Stimulated activated naive CD8-positive, alpha-beta T cell treated with anti-CD3 and anti-CD28 coated beads, Interleukin-15, amount 100 ng/mL, for 72 hours (primary cell): ENCODE measurements at regions not wholly inside any gene's neighbourhood (a gene's known extent, or its start where the extent isn't known, plus 50 kb on each side); places are given as distances from the start of the nearest gene placed in this dataset.
"Not testable (repeated sequence)": the region's sequence is repeated elsewhere in the genome, so short reads cannot be mapped to it uniquely, and the experiment has no call there.

Experiments
- ATAC-seq: fragments of 150-1000 bp; cut with Tn5 transposase; 2 replicates; pipeline ENCODE4 v1.10.0; 2021; ENCODE audit warnings: mild to moderate bottlenecking, moderate library complexity
- DNase-seq, 2 donors: peaks; one replicate each; pipeline ENCODE4 v3.0.0; 2021 to 2022
- H3K27ac Mint-ChIP-seq, 2 donors: one replicate each; pipeline ENCODE4 v1.8.0; 2022; ENCODE audit warnings: mild to moderate bottlenecking in 2 of 2, mixed read lengths in 2 of 2, moderate library complexity in 2 of 2
- H3K27me3 Mint-ChIP-seq: one replicate; pipeline ENCODE4 v1.8.0; 2022; ENCODE audit warnings: mixed read lengths
- H3K4me1 Mint-ChIP-seq: one replicate; pipeline ENCODE4 v1.8.0; 2022; ENCODE audit warnings: mild to moderate bottlenecking, mixed read lengths
- H3K4me3 Mint-ChIP-seq, 2 donors: one replicate each; pipeline ENCODE4 v1.8.0; 2022; ENCODE audit warnings: mild to moderate bottlenecking in 2 of 2, mixed read lengths in 2 of 2, moderate library complexity in 1 of 2
- H3K9me3 Mint-ChIP-seq, 2 donors: one replicate each; pipeline ENCODE4 v1.8.0; 2022; ENCODE audit warnings: mixed read lengths in 2 of 2

- Mint-ChIP-seq H3K4me1 (no peaks in the 10 kb centered on the region), H3K9me3 (peaks cover 0 to 5% of the 10 kb centered on the region in 2 donors)
Observed at GRCh38 chr1:187718527-187718926, 889.8 kb downstream of the PLA2G4A start.

GRCh38 chr1:187721216-187721615 is 892.5 kb downstream of the PLA2G4A start:
- H3K4me1 Mint-ChIP-seq: no peaks in the 10 kb centered on the region
- H3K27ac Mint-ChIP-seq: no peak overlapping the region
- no peak for ATAC-seq
- H3K4me3 Mint-ChIP-seq: no peak overlapping the region
- no peak for DNase-seq
- peaks cover 0 to 5% of the 10 kb centered on the region in 2 donors for H3K9me3 Mint-ChIP-seq
- H3K27me3 Mint-ChIP-seq: no peaks in the 10 kb centered on the region

More at GRCh38 chr1:187718527-187718926, 889.8 kb downstream of the PLA2G4A start:
- H3K4me3 Mint-ChIP-seq: no peak overlapping the region
- ATAC-seq: no peak
- no peak overlapping the region for H3K27ac Mint-ChIP-seq
- no peaks in the 10 kb centered on the region for H3K27me3 Mint-ChIP-seq
- DNase-seq: no peak

- Mint-ChIP-seq H3K4me1 (no peaks in the 10 kb centered on the region), H3K27ac (no peak overlapping the region), H3K9me3 (peaks cover 0 to 5% of the 10 kb centered on the region in 2 donors), H3K27me3 (no peaks in the 10 kb centered on the region), H3K4me3 (no peak overlapping the region)
- no peak for DNase-seq
- no peak for ATAC-seq
Observed at GRCh38 chr1:187725216-187725615, 896.5 kb downstream of the PLA2G4A start.

- H3K27ac Mint-ChIP-seq: no peak overlapping the region
- H3K4me1 Mint-ChIP-seq: no peaks in the 10 kb centered on the region
- H3K4me3 Mint-ChIP-seq: no peak overlapping the region
- H3K9me3 Mint-ChIP-seq: peaks cover 0 to 5% of the 10 kb centered on the region in 2 donors
- ATAC-seq (no peak), DNase-seq (no peak)
- no peaks in the 10 kb centered on the region for H3K27me3 Mint-ChIP-seq
Observed at GRCh38 chr1:187733232-187733631, 904.5 kb downstream of the PLA2G4A start.

- Mint-ChIP-seq H3K27me3 (no peaks in the 10 kb centered on the region), H3K27ac (no peak overlapping the region), H3K9me3 (peaks cover 0 to 5% of the 10 kb centered on the region in 2 donors), H3K4me3 (no peak overlapping the region), H3K4me1 (no peaks in the 10 kb centered on the region)
- ATAC-seq: no peak
- no peak for DNase-seq
Observed at GRCh38 chr1:187734427-187734826, 905.7 kb downstream of the PLA2G4A start.

GRCh38 chr1:187744665-187745064 is 915.9 kb downstream of the PLA2G4A start:
- no peak for ATAC-seq
- no peak for DNase-seq
- H3K4me1 Mint-ChIP-seq: no peaks in the 10 kb centered on the region
- H3K9me3 Mint-ChIP-seq: peaks cover 0 to 5% of the 10 kb centered on the region in 2 donors
- H3K27me3 Mint-ChIP-seq: no peaks in the 10 kb centered on the region
- no peak overlapping the region for H3K4me3 Mint-ChIP-seq
- no peak overlapping the region for H3K27ac Mint-ChIP-seq

GRCh38 chr1:187755536-187755935 is 926.8 kb downstream of the PLA2G4A start:
- Mint-ChIP-seq H3K27ac (no peak overlapping the region), H3K27me3 (no peaks in the 10 kb centered on the region), H3K4me3 (no peak overlapping the region), H3K4me1 (no peaks in the 10 kb centered on the region), H3K9me3 (no peaks in the 10 kb centered on the region)
- DNase-seq (no peak), ATAC-seq (no peak)

GRCh38 chr1:187756684-187757083 is 927.9 kb downstream of the PLA2G4A start:
- H3K27me3 Mint-ChIP-seq, H3K27ac Mint-ChIP-seq, ATAC-seq, DNase-seq, H3K4me3 Mint-ChIP-seq, H3K9me3 Mint-ChIP-seq, H3K4me1 Mint-ChIP-seq: not testable (repeated sequence)

- H3K27me3 Mint-ChIP-seq: no peaks in the 10 kb centered on the region
- H3K9me3 Mint-ChIP-seq: no peaks in the 10 kb centered on the region
- DNase-seq: no peak
- H3K4me3 Mint-ChIP-seq: no peak overlapping the region
- no peak for ATAC-seq
- no peaks in the 10 kb centered on the region for H3K4me1 Mint-ChIP-seq
- no peak overlapping the region for H3K27ac Mint-ChIP-seq
Observed at GRCh38 chr1:187759825-187760333, 931.1 kb downstream of the PLA2G4A start.

GRCh38 chr1:187762118-187762517 is 933.4 kb downstream of the PLA2G4A start:
- no peak for ATAC-seq
- Mint-ChIP-seq H3K4me3 (no peak overlapping the region), H3K27me3 (no peaks in the 10 kb centered on the region), H3K4me1 (no peaks in the 10 kb centered on the region), H3K27ac (no peak overlapping the region), H3K9me3 (peaks cover 0 to 9% of the 10 kb centered on the region in 2 donors)
- no peak for DNase-seq

- Mint-ChIP-seq H3K27me3 (no peaks in the 10 kb centered on the region), H3K4me3 (no peak overlapping the region), H3K9me3 (peaks cover 4 to 14% of the 10 kb centered on the region in 2 donors), H3K4me1 (no peaks in the 10 kb centered on the region), H3K27ac (no peak overlapping the region)
- DNase-seq (no peak), ATAC-seq (no peak)
Observed at GRCh38 chr1:187763465-187763864, 934.7 kb downstream of the PLA2G4A start.

GRCh38 chr1:187763976-187764375 is 935.2 kb downstream of the PLA2G4A start:
- Mint-ChIP-seq H3K4me3 (no peak overlapping the region), H3K27ac (no peak overlapping the region), H3K27me3 (no peaks in the 10 kb centered on the region), H3K4me1 (no peaks in the 10 kb centered on the region), H3K9me3 (peaks cover 4 to 14% of the 10 kb centered on the region in 2 donors)
- no peak for DNase-seq
- ATAC-seq: no peak

GRCh38 chr1:187771396-187771795 is 942.6 kb downstream of the PLA2G4A start:
- H3K27me3 Mint-ChIP-seq: no peaks in the 10 kb centered on the region
- DNase-seq (no peak), ATAC-seq (no peak)
- no peak overlapping the region for H3K27ac Mint-ChIP-seq
- peaks cover 7 to 8% of the 10 kb centered on the region in 2 donors for H3K9me3 Mint-ChIP-seq
- no peak overlapping the region for H3K4me3 Mint-ChIP-seq
- no peaks in the 10 kb centered on the region for H3K4me1 Mint-ChIP-seq

- Mint-ChIP-seq H3K27me3 (no peaks in the 10 kb centered on the region), H3K4me1 (no peaks in the 10 kb centered on the region), H3K9me3 (peaks cover 0 to 4% of the 10 kb centered on the region in 2 donors), H3K27ac (no peak overlapping the region), H3K4me3 (no peak overlapping the region)
- ATAC-seq (no peak), DNase-seq (no peak)
Observed at GRCh38 chr1:187773168-187773567, 944.4 kb downstream of the PLA2G4A start.

GRCh38 chr1:187787736-187788135 is 959.0 kb downstream of the PLA2G4A start:
- DNase-seq (no peak), ATAC-seq (no peak)
- no peaks in the 10 kb centered on the region for H3K27me3 Mint-ChIP-seq
- no peak overlapping the region for H3K27ac Mint-ChIP-seq
- H3K4me1 Mint-ChIP-seq: no peaks in the 10 kb centered on the region
- no peak overlapping the region for H3K4me3 Mint-ChIP-seq
- H3K9me3 Mint-ChIP-seq: peaks cover 0 to 8% of the 10 kb centered on the region in 2 donors

GRCh38 chr1:187788718-187789117 is 960.0 kb downstream of the PLA2G4A start:
- Mint-ChIP-seq H3K4me3 (no peak overlapping the region), H3K27ac (no peak overlapping the region), H3K4me1 (no peaks in the 10 kb centered on the region), H3K9me3 (peaks cover 0 to 5% of the 10 kb centered on the region in 2 donors), H3K27me3 (no peaks in the 10 kb centered on the region)
- ATAC-seq: no peak
- no peak for DNase-seq

GRCh38 chr1:187790724-187791123 is 962.0 kb downstream of the PLA2G4A start:
- ATAC-seq (no peak), DNase-seq (no peak)
- H3K9me3 Mint-ChIP-seq: no peaks in the 10 kb centered on the region
- no peaks in the 10 kb centered on the region for H3K4me1 Mint-ChIP-seq
- no peak overlapping the region for H3K4me3 Mint-ChIP-seq
- no peaks in the 10 kb centered on the region for H3K27me3 Mint-ChIP-seq
- H3K27ac Mint-ChIP-seq: no peak overlapping the region
